ENCODE measurements at regions not wholly inside any gene's neighbourhood (a gene's known extent, or its start where the extent isn't known, plus 50 kb on each side); places are given as distances from the start of the nearest gene placed in this dataset.

GRCh38 chr1:221988829-221989228 lies 246.9 kb upstream of the DUSP10 start:
- TF ChIP-seq YY1 (IDR thresholded peaks at IDR 0.05; ENCODE audit: extremely low read depth, insufficient replicate concordance, low read depth, low read length) (no peak), POLR2A (IDR thresholded peaks at IDR 0.05; ENCODE audit: borderline replicate concordance, extremely low read depth, insufficient read depth, insufficient read length) (no peak), FOSL1 (IDR thresholded peaks at IDR 0.05; ENCODE audit: low read depth) (no peak), POLR2AphosphoS5 (IDR thresholded peaks at IDR 0.05; ENCODE audit: low read depth, low read length) (no peak), EGR1 (IDR thresholded peaks at IDR 0.05; ENCODE audit: low read depth) (no peak), TCF7L2 (IDR thresholded peaks at IDR 0.05; ENCODE audit: borderline replicate concordance, extremely low read depth, insufficient read depth, insufficient read length) (no peak), SP1 (IDR thresholded peaks at IDR 0.05; ENCODE audit: low read depth) (no peak)
- TF ChIP-seq, protein P1, sequence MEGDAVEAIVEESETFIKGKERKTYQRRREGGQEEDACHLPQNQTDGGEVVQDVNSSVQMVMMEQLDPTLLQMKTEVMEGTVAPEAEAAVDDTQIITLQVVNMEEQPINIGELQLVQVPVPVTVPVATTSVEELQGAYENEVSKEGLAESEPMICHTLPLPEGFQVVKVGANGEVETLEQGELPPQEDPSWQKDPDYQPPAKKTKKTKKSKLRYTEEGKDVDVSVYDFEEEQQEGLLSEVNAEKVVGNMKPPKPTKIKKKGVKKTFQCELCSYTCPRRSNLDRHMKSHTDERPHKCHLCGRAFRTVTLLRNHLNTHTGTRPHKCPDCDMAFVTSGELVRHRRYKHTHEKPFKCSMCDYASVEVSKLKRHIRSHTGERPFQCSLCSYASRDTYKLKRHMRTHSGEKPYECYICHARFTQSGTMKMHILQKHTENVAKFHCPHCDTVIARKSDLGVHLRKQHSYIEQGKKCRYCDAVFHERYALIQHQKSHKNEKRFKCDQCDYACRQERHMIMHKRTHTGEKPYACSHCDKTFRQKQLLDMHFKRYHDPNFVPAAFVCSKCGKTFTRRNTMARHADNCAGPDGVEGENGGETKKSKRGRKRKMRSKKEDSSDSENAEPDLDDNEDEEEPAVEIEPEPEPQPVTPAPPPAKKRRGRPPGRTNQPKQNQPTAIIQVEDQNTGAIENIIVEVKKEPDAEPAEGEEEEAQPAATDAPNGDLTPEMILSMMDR (IDR thresholded peaks at IDR 0.05 in 2 of 3, conservative IDR thresholded peaks at IDR 0.05 in 1 of 3; ENCODE audit: borderline replicate concordance in 1 of 3, insufficient read depth in 1 of 3, low read depth in 2 of 3, low read length in 2 of 3) = no peak

Data from HCT116 (cell line).